Activated CD8-positive, alpha-beta memory T cell treated with anti-CD3 and anti-CD28 coated beads, Interleukin-2, amount 10 ng/mL, durations not matched to agents 7 days and 5 days (primary cell): ENCODE measurements at regions not wholly inside any gene's neighbourhood (a gene's known extent, or its start where the extent isn't known, plus 50 kb on each side); places are given as distances from the start of the nearest gene placed in this dataset.

ENCODE experiments used
- ATAC-seq: fragments of 150-1000 bp; cut with Tn5 transposase; one replicate; pipeline ENCODE4 v1.10.0; 2021; ENCODE audit warnings: moderate library complexity
- CTCF ChIA-PET: fragments of 350-600 bp; sonication (Branson Sonifier 250); formaldehyde crosslinking; loops from one replicate; lab custom pipeline; 2021; ENCODE audit warnings: antibody characterized with exemption; lab: Charles Lee
- DNase-seq: peaks from one replicate; pipeline ENCODE4 v3.0.0-alpha.2; 2020
- H3K27ac Mint-ChIP-seq: one replicate; pipeline ENCODE4 v1.8.0; 2021; ENCODE audit warnings: mild to moderate bottlenecking, mixed read lengths
- H3K27me3 Mint-ChIP-seq: one replicate; pipeline ENCODE4 v1.8.0; 2021; ENCODE audit warnings: mixed read lengths
- H3K36me3 Mint-ChIP-seq: one replicate; pipeline ENCODE4 v1.8.0; 2021; ENCODE audit warnings: mild to moderate bottlenecking, mixed read lengths
- H3K4me1 Mint-ChIP-seq: one replicate; pipeline ENCODE4 v1.8.0; 2021; ENCODE audit warnings: mixed read lengths
- H3K4me3 Mint-ChIP-seq: one replicate; pipeline ENCODE4 v1.8.0; 2021; ENCODE audit warnings: mild to moderate bottlenecking, moderate library complexity, mixed read lengths
- H3K9me3 Mint-ChIP-seq: one replicate; pipeline ENCODE4 v1.8.0; 2022; ENCODE audit warnings: low read depth, mixed read lengths

GRCh38 chr2:7427293-7428060 is 510.3 kb downstream of the RNF144A start:
- peaks cover under 1% of the 10 kb centered on the region for H3K9me3 Mint-ChIP-seq
- H3K4me1 Mint-ChIP-seq = peaks cover 42% of the 10 kb centered on the region
- H3K36me3 Mint-ChIP-seq = peaks cover 7% of the 10 kb centered on the region
- no peak for ATAC-seq
- H3K27ac Mint-ChIP-seq = peak overlapping the region; percentile 75
- H3K27me3 Mint-ChIP-seq = no peaks in the 10 kb centered on the region
- CTCF ChIA-PET = interaction anchor here (0.8 to 4.1 kb wide), 34 partner anchors 9 to 1334 kb away, joined by 3 to 31 read pairs (median 4); partner anchors contain the start of gene ID2
- no peak for DNase-seq
- peak overlapping the region; percentile 45 for H3K4me3 Mint-ChIP-seq

- H3K27ac Mint-ChIP-seq = peak overlapping the region; percentile 98
- H3K27me3 Mint-ChIP-seq = no peaks in the 10 kb centered on the region
- peaks cover 10% of the 10 kb centered on the region for H3K36me3 Mint-ChIP-seq
- no peak for ATAC-seq
- H3K9me3 Mint-ChIP-seq = peaks cover 5% of the 10 kb centered on the region
- DNase-seq = no peak
- CTCF ChIA-PET = interaction anchor here (0.8 to 4.1 kb wide), 25 partner anchors 8 to 1259 kb away, joined by 3 to 31 read pairs (median 5); partner anchors contain the start of gene ID2
- peaks cover 46% of the 10 kb centered on the region for H3K4me1 Mint-ChIP-seq
- H3K4me3 Mint-ChIP-seq = peak overlapping the region; percentile 52
Measured at GRCh38 chr2:7428454-7429204, 511.4 kb downstream of the RNF144A start.

- peak overlapping the region; percentile 82 for H3K4me3 Mint-ChIP-seq
- H3K27me3 Mint-ChIP-seq = no peaks in the 10 kb centered on the region
- peak overlapping the region; percentile 98 for H3K27ac Mint-ChIP-seq
- H3K4me1 Mint-ChIP-seq = peaks cover 53% of the 10 kb centered on the region
- ATAC-seq (no peak), DNase-seq (no peak)
- peaks cover 11% of the 10 kb centered on the region for H3K9me3 Mint-ChIP-seq
- H3K36me3 Mint-ChIP-seq = peaks cover 20% of the 10 kb centered on the region
- CTCF ChIA-PET = interaction anchor here (1.0 to 4.1 kb wide), 6 partner anchors 22 to 301 kb away, joined by 3 to 31 read pairs (median 4); no protein-coding TSS in a partner anchor
Measured at GRCh38 chr2:7429733-7430132, 512.5 kb downstream of the RNF144A start.

- peaks cover 27% of the 10 kb centered on the region for H3K36me3 Mint-ChIP-seq
- DNase-seq (peak; percentile 63), ATAC-seq (peak; percentile 51)
- peaks cover 11% of the 10 kb centered on the region for H3K9me3 Mint-ChIP-seq
- H3K27ac Mint-ChIP-seq = peak overlapping the region; percentile 98
- H3K27me3 Mint-ChIP-seq = no peaks in the 10 kb centered on the region
- CTCF ChIA-PET = interaction anchor here (0.8 to 4.1 kb wide), 7 partner anchors 21 to 1254 kb away, joined by 3 to 31 read pairs (median 5); partner anchors contain the start of gene ID2
- H3K4me3 Mint-ChIP-seq = peak overlapping the region; percentile 82
- peaks cover 60% of the 10 kb centered on the region for H3K4me1 Mint-ChIP-seq
Measured at GRCh38 chr2:7430421-7430868, 513.2 kb downstream of the RNF144A start.

- Mint-ChIP-seq H3K27ac (peak overlapping the region; percentile 98), H3K9me3 (peaks cover 11% of the 10 kb centered on the region), H3K36me3 (peaks cover 29% of the 10 kb centered on the region), H3K4me3 (peak overlapping the region; percentile 82), H3K27me3 (no peaks in the 10 kb centered on the region), H3K4me1 (peaks cover 66% of the 10 kb centered on the region)
- CTCF ChIA-PET = interaction anchor here (0.8 to 1.4 kb wide), 5 partner anchors 21 to 1253 kb away, joined by 3 to 8 read pairs (median 4); partner anchors contain the start of gene ID2
- ATAC-seq = peak; percentile 69
- peak; percentile 87 for DNase-seq
Measured at GRCh38 chr2:7430869-7431641, 513.8 kb downstream of the RNF144A start.

- ATAC-seq = no peak
- Mint-ChIP-seq H3K4me3 (no peak overlapping the region), H3K27me3 (no peaks in the 10 kb centered on the region), H3K27ac (peak overlapping the region; percentile 70), H3K9me3 (peaks cover 11% of the 10 kb centered on the region), H3K4me1 (peaks cover 75% of the 10 kb centered on the region), H3K36me3 (peaks cover 29% of the 10 kb centered on the region)
- CTCF ChIA-PET = no interaction called here
- no peak for DNase-seq
Measured at GRCh38 chr2:7432436-7432835, 515.2 kb downstream of the RNF144A start.

GRCh38 chr2:7436096-7436906 is 519.1 kb downstream of the RNF144A start:
- peak; percentile 10 for ATAC-seq
- Mint-ChIP-seq H3K36me3 (peaks cover 49% of the 10 kb centered on the region), H3K27me3 (no peaks in the 10 kb centered on the region), H3K4me1 (peaks cover 75% of the 10 kb centered on the region), H3K4me3 (no peak overlapping the region), H3K9me3 (peaks cover 16% of the 10 kb centered on the region), H3K27ac (peak overlapping the region; percentile 97)
- CTCF ChIA-PET = interaction anchor here (0.6 to 2.6 kb wide), 4 partner anchors 8 to 257 kb away, joined by 3 to 10 read pairs (median 4); no protein-coding TSS in a partner anchor
- no peak for DNase-seq

- Mint-ChIP-seq H3K27me3 (no peaks in the 10 kb centered on the region), H3K9me3 (peaks cover 19% of the 10 kb centered on the region), H3K4me1 (peaks cover 79% of the 10 kb centered on the region), H3K4me3 (peak overlapping the region; percentile 24), H3K36me3 (peaks cover 57% of the 10 kb centered on the region), H3K27ac (peak overlapping the region; percentile 97)
- peak; percentile 59 for DNase-seq
- CTCF ChIA-PET = interaction anchor here (0.6 to 2.6 kb wide), 6 partner anchors 9 to 256 kb away, joined by 3 to 10 read pairs (median 6); no protein-coding TSS in a partner anchor
- peak; percentile 60 for ATAC-seq
Measured at GRCh38 chr2:7437141-7437540, 519.9 kb downstream of the RNF144A start.

- CTCF ChIA-PET = interaction anchor here (1.2 to 2.6 kb wide), 4 partner anchors 10 to 234 kb away, joined by 4 to 10 read pairs (median 8); no protein-coding TSS in a partner anchor
- H3K4me1 Mint-ChIP-seq = peaks cover 81% of the 10 kb centered on the region
- H3K4me3 Mint-ChIP-seq = peak overlapping the region; percentile 57
- peaks cover 17% of the 10 kb centered on the region for H3K9me3 Mint-ChIP-seq
- peaks cover 57% of the 10 kb centered on the region for H3K36me3 Mint-ChIP-seq
- no peaks in the 10 kb centered on the region for H3K27me3 Mint-ChIP-seq
- DNase-seq (peak; percentile 70), ATAC-seq (peak; percentile 48)
- peak overlapping the region; percentile 97 for H3K27ac Mint-ChIP-seq
Measured at GRCh38 chr2:7437716-7438632, 520.8 kb downstream of the RNF144A start.

GRCh38 chr2:7438855-7439254 is 521.6 kb downstream of the RNF144A start:
- Mint-ChIP-seq H3K36me3 (peaks cover 58% of the 10 kb centered on the region), H3K27ac (peak overlapping the region; percentile 97), H3K4me1 (peaks cover 85% of the 10 kb centered on the region), H3K4me3 (peak overlapping the region; percentile 17), H3K9me3 (peaks cover 13% of the 10 kb centered on the region), H3K27me3 (no peaks in the 10 kb centered on the region)
- no peak for ATAC-seq
- CTCF ChIA-PET = interaction anchor here (1.3 to 2.6 kb wide), 3 partner anchors 12 to 233 kb away, joined by 4 to 10 read pairs (median 7); no protein-coding TSS in a partner anchor
- DNase-seq = no peak

- H3K36me3 Mint-ChIP-seq = peaks cover 48% of the 10 kb centered on the region
- CTCF ChIA-PET = interaction anchor here (1.4 to 1.5 kb wide), 2 partner anchors 13 to 14 kb away, joined by 3 to 4 read pairs; no protein-coding TSS in a partner anchor
- DNase-seq (no peak), ATAC-seq (no peak)
- H3K27me3 Mint-ChIP-seq = no peaks in the 10 kb centered on the region
- H3K4me1 Mint-ChIP-seq = peaks cover 84% of the 10 kb centered on the region
- no peak overlapping the region for H3K4me3 Mint-ChIP-seq
- H3K9me3 Mint-ChIP-seq = peaks cover 8% of the 10 kb centered on the region
- H3K27ac Mint-ChIP-seq = peak overlapping the region; percentile 39
Measured at GRCh38 chr2:7440977-7441376, 523.8 kb downstream of the RNF144A start.
